NCI-H748 treated with DMSO at 0.1 percent for 48 hours (cell line): ENCODE measurements at regions not wholly inside any gene's neighbourhood (a gene's known extent, or its start where the extent isn't known, plus 50 kb on each side); places are given as distances from the start of the nearest gene placed in this dataset.
"Not testable (repeated sequence)": the region's sequence is repeated elsewhere in the genome, so short reads cannot be mapped to it uniquely, and the experiment has no call there.

Source experiments
- DNase-seq: peaks from one replicate; lab custom pipeline; 2025; lab: John Stamatoyannopoulos, UW

DNA sequence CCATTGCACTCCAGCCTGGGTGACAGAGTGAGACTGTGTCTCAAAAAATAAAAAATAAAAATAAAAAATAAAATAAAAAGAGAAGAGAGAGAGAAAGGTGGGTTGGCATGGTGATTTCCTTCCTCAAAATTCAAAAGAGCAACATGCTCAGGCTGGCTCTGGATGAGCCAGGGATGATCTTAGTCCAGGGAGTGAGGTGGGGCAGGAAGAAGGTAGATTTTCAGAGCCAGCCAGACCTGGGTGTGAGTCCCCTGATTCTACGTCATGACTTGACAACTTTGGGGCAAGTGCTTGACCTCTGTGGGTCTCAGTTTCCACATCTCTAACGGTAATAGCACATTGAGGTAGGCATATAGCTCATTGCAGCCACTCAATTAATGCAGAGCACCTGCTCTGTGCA lies 109.4 kb upstream of the CTBP2 start:
- DNase-seq: no peak

DNA sequence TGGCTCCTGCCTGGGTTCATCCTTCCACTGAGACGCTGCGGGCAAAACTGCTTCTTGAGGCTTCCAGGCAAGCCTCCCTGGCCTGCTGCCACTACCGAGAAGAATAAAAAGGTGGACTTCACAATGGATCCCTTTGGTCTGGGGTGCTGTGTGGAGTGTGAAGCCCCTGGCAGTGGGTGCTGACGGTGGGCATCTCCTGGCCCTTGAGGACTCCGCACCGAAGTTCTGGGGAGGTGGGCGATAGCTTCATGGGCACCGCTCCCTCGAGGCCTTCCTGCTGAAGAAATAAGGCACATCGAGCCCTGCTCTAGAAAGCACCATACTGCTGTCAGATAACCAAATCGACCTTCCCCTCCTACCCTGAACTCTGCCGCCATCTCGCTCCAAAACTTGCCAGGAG lies 106.6 kb upstream of the CTBP2 start:
- no peak for DNase-seq

DNA sequence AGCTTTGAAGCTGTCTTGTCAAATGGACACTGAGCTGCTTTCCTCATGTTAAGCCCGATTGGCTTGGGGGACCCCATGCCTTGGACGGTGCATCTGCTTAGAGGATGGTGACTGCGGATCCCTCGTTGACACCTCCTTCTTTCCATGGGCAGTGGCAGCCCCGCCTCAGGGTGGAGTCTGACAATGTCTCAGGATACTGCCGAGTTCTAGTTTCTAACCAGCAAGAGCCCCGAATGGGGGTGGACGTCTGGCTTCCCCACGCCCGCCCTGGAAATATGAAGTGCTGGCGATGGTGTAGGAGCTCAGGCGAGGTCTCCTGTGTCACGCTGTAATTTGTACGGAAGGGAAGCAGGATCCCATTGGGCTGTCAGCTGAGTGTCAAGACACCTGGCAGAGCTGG lies 106.2 kb upstream of the CTBP2 start:
- no peak for DNase-seq

DNA sequence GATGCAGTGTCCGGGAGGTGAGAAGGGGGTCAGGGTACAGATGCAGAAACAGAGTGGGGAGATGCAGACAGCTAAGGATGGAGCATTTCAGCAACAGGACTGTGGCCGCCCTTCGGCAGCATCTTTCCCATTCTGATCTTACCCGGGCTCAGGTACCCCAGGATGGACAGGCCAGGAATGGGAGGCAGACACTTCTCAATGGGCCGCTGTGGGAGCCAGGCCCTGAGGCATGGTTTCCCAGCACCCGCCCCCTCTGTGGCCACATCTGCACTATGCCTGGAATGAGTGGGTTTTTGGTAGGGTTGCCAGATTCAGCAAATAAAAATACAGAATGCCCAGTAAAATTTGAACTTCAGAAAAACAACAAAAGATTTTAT lies 105.2 kb upstream of the CTBP2 start:
- no peak for DNase-seq

DNA sequence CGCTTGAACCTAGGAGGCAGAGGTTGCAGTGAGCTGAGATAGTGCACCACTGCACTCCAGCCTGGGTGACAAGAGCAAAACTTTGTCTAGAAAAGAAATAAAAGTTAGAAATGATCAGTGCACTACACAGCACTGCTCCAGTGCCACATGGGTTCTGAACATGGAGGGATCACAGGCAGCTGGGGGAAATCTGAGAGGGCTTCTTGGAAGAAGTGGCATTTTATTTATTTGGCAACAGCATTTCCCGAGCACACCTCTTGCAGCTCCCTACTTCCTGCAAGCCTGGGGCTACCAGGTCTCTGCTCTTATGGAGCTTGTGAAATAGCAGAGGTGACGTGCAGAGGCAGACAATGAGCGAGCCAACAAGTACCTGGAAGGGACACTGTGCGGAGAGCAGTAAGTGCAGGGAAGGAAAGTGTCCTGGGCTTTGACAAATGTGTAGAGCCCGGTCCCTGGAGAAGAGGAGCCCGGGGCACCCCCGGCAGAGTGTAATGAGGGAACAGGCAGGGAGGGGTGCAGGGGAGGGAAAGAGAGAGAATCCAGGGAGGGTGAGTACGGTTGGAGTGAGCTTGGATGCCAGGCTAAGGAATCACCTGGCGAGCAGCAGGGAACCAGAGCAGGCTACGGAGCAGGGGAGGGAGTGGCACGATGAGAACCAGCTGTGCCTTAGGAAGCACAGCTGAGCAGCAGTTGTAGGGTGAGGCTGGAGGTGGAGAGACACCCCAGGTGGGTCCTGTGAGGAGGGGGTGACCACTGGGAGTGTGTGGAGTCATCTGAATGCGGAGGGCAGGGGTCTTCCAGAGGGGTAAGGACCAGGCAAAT lies 104.6 kb upstream of the CTBP2 start:
- no peak for DNase-seq

DNA sequence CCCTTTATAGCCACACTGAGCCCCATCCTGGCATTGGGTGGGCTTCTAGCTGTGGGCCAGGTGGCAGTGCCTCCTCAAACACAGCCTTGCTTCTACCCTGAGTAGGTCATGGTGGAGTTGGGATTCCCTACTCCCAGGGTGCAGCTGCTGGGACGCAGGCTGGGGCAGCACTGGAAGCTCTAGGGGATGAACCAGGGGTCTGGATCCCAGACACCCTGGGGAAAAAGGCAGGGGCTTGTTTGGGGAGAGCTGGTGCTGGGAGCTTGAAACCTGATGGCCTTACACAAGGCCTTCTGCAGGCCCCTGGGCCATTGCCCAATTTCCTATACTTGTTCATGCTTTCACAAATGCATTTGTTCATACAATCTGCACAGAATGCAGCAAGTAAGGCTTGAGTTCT lies 103.7 kb upstream of the CTBP2 start:
- DNase-seq: no peak

DNA sequence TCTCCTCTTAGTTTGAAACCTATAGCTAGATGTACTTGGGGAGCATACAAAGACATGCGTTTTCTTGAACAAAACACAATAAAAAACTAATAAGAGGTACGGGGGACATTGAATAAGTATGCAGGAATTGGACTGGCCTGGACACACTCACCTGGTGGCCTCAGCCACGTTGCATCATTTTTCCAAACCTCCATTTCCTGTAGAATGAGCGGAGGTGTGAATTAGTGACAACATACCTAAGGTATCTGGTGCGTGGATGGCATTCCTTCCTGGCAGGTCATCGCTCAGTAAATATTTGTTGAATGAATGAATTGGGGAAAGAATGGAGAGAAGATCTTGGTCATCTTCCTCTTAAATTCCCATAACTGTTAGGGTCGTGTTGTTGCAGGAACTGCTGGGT lies 103.2 kb upstream of the CTBP2 start:
- DNase-seq: no peak

DNA sequence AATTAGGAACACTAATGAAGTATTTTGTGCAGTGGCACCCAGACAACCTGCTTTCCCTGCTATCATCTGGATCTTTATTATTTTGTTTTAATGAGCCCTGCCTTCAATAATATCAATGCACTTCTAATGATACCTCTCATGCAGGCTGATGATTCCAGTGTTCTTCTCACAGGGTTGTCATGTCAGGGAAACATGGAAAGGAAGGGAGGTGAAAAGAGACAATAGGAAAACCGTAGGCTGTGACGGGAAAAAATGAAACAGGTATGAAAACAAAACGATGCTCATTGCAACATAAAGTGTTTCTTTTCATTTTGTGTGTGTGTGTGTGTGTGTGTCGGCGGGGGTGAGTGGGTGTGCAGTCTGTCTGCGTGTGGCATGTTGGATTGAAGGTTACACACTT lies 102.6 kb upstream of the CTBP2 start:
- DNase-seq: no peak

DNA sequence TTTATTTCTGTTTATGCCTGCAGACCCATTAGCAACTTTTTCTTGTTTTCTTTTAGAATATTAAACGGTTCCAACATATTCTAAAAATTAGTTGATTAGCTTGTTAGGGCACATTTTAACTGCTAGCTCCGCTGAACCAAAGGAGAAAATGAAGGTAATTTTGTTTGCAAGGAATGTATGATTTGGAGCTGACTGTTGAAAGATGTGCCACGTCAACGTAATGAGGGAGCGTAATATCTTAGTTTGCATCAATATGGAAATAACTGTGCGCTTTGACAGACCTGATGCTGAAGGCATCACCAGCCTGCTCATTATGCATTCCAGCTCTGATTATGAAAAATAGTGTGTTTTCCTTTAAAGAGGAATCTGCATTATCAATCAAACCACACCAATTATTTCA lies 102.0 kb upstream of the CTBP2 start:
- DNase-seq: no peak

DNA sequence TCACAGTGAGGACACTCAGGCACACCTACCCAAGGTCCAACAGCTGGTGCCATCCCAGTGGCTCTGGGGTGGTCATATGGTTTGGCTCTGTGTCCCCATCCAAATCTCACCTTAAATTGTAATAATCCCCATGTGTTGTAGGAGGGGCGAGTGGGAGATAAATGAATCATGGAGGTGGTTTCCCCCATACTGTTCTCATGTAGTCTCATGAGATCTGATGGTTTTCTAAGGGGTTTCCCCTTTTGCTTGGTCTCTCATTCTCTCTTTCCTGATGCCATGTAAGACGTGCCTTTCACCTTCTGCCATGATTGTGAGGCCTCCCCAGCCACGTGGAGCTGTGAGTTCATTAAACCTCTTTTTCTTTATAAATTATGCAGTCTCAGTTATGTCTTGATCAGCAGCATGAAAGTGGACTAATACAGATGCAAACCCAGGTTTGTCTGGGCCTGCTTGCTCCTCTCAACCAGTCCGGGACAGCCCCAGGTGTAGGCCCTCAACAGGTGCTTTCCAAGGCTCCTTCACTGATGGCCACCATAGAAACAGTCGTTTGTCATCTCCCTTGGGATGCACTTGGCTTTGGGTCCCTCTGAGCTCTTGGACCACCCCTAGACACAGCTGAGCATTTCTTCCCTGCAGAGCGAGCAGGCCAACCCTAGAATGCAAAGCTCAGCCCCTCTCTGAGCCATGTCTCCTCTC lies 101.3 kb upstream of the CTBP2 start:
- no peak for DNase-seq

DNA sequence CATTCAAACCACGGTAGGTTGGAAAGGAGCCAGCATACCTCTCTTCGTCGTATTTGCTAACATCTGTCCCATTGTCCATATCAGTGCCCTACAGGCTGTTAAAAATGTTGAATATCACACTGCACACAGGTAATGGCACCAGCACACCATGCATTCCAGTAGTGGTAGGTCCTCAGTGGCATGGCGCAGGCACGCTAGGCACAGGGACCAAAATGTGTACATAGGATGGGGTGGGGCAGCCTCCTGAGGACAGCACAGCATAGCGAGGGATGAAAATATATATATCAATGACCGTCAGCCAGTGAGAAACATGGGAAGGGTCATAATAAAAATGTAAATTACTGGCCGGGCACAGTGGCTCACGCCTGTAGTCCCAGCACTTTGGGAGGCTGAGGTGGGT lies 99.9 kb upstream of the CTBP2 start:
- no peak for DNase-seq

DNA sequence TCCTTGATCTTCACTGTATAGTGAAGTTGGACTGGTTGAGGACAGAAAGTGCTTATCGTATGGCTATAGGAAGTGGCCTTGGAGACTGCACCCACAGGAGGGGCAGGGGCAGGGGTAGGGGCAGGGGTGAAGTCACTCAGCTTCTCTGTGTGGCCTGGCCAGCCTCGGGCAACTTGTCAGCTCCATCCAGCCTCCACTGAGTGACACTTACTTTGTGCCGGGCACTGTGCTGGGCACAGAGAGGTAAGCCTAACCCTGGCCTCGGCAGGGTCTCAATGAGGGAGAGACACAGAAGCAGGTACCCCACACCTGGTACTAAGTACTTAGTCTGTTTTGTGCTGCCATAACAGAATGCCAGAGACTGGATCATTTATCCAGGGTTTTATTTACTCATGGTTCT lies 99.3 kb upstream of the CTBP2 start:
- no peak for DNase-seq

DNA sequence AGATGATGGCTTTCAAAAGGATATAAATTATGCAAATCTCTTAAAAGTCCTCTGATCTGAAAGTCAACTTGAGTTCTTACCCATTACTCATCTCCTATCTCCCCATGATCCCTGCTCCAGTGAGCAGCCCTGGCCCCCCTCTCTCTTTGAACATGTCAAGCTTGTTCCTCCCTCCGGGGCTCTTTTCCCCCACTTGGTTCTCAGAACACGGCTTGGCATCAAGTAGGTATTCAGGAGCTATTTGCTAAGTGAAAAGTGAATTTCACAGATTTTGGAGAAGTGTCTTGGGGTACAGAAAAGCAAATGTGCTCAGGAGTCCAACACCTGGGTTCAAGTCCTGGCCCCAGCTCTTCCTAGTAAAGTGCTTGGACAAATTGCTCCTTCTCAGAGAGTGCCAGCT lies 98.3 kb upstream of the CTBP2 start:
- no peak for DNase-seq

DNA sequence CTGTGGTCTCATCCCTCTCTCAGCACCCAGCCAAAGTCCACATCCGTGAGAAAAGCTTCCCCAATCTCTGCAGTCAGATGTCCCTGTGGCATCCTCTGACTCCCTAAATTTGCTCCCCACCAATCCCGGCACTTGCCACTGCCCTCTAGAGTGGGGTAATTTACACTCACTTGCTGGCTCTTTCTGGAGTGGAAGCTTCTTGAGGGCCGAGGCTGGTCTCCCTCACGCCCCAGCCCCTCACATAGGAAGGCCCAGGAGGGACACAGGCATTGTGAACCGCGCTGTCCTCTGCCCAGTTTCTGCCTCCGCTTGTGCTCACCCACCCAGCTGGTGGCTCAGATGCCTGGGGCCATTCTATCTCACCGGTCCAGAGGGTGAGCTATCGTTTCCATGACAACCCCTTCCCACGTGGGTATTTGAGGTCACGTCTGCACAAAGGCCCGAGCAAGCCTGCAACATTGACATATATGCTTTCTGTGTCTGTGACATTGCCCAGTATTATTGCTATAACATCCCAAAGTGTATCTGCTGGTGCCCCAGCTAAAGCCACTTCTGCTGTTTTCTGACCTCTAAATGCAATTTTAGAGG lies 97.3 kb upstream of the CTBP2 start:
- no peak for DNase-seq

DNA sequence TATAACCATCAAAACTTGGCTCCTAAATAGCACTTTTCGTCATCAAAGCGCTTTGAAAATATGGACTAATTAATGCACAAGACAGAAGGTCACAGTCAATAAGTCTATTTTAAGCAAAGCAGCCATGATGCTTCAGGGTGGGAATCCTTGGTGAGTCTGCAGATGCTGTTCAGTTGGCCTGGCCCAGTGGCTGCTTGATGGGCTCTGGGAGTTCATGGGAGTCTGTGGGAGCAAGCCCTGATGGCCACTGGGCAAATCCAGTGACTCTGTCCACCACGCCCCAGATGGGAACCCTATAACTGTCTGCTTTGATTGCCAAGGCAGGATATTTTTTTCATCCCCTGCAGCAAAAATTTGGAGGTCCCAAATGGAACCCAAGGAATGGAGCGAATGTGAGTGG lies 95.7 kb upstream of the CTBP2 start:
- DNase-seq: no peak

DNA sequence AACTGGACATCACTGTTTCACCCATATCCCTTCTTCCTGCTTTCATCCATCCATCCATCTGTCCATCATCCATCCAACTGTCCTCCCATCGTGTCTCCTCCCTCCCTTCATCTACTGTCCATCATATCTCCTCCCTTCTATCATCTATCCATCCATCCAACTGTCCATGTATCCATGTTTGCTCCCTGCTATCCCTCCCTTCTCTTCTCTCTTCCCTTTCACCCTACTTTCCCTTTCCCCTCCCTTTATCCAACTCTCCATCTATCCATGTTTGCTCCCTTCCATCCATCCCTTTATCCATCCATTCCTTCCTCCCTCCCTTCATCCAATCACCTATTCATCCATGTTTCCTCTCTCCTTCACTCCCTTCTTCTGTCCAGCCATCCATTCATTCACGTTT lies 92.6 kb upstream of the CTBP2 start:
- no peak for DNase-seq

DNA sequence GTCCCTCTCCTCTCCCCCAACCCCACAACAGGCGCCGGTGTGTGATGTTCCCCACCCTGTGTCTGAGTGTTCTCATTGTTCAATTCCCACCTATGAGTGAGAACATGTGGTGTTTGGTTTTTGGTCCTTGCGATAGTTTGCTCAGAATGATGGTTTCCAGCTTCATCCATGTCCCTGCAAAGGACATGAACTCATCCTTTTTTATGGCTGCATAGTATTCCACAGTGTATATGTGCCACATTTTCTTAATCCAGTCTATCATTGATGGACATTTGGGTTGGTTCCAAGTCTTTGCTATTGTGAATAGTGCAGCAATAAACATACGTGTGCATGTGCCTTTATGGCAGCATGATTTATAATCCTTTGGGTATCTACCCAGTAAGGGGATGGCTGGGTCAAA lies 90.5 kb upstream of the CTBP2 start:
- not testable (repeated sequence) for DNase-seq

DNA sequence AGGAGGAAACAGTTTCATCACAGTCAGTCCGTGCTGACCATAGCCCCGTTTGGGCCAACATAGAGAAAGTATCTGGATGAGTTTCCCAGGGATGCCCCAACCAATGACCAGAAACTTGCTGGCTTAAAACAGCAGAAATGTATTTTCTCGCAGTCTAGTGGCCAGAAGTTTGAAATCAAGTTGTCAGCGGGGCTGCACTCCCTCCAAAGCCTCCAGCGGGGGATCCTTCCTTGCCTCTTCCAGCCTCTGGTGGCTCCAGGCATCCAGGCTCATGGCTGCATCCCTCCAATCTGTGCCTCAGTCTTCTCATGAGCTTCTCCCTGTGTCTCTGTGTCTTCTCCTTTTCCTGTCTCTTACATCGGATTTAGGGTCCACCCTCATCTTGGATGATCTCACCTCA lies 89.6 kb upstream of the CTBP2 start:
- DNase-seq: no peak

DNA sequence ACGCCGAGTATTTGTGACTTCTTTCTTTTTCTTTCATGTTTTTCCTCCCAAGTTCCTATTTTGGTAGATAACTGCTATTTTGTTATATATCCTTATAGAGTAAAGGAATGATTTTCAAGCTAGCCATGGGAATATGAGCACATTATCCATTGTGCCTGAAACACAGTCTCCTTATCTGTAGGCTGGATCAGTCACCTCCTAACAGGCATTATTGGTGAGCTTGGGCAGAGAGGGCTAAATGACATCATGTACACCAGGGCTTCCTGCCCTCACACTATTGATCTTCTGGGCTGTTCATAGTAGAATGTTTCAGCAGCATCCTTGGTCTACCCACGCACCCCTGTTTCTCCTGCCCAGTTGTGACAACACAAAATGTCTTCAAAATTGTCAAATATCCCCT lies 88.1 kb upstream of the CTBP2 start:
- no peak for DNase-seq

DNA sequence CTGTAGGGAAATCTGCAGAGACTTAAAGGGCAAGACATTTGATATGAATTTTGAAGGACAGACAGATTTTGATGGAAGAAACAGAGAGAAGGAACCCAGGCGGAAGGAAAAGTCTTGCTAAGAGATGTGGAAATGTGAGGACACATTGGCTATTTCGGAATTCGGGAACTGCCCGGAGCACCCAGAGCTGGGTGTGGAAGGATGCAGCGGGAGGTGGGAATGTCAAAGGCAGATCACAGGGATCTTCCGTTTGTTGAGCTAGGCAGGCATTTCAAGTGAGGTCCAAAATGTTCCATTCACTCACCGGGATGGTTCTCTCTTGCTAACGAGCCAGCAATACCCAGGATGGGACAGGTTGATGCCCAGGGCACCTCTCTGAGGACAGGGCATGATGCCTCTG lies 87.2 kb upstream of the CTBP2 start:
- DNase-seq: no peak

DNA sequence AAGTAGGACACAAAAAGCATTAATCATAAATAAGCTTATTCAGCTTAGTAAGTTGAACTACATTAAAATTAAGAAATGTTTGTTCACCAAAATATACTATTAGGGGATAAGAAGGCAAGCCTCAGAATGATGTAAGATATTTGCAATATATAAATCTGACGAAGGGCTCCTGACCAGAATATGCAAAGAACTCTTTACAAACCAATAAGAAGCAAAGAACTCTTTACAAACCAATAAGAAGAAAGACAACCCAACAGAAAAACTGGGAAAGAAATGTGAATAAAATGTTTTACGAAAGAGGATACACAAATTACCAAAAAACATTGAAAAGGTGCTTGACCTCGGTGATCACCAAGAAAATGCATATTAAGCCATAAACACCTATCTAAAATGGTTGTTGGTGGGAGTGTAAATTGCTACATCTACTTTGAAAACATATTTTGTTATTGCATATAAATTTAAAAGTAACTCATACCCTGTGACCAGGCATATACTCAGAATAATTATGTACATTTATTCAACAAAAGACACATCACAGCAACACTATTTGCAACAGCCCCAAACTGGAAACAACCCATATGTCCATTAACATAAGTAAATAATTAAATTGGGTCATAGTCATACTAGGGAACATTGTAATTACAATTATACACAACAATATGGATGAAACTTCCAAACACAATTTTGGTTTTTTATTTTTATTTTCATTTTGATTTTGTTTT lies 83.3 kb upstream of the CTBP2 start:
- no peak for DNase-seq

DNA sequence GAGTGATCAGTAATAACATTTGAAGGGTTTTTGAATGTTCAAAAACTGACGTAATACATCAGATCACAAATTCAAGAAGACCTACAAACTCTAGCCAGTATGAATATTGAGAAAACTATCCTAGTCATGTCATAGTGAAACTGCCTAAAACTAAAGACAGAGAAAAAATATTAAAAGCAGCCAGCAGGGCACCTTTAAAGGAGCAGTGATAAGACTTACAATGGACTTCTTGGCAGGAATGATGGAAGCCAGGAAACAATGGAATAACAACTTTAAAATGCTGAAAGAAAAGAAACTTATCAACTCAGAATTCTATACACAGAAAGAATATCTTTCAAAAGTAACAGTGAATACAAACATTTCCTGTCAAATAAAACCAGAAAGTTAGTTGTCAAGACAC lies 78.3 kb upstream of the CTBP2 start:
- DNase-seq: no peak

DNA sequence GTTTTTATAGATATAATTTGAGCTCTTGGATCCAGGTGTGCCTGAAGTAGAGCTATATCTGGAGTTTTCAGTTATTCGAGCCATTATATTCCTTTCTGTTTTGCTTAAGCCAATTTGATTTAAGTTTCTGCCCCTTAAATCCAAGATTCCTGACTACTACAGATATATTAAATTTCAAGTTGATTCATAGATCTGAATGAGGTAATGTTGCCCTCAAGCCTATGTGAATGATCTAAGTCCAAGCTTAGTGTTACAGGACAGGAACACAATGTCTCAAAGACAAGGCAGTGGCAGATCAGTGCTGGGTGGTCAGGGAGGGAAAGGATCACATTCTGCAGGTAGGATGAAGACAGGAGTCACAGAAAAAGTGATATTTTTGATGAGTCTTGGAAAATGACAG lies 75.7 kb upstream of the CTBP2 start:
- DNase-seq: no peak
